ENCODE measurements at regions not wholly inside any gene's neighbourhood (a gene's known extent, or its start where the extent isn't known, plus 50 kb on each side); places are given as distances from the start of the nearest gene placed in this dataset.

DNA sequence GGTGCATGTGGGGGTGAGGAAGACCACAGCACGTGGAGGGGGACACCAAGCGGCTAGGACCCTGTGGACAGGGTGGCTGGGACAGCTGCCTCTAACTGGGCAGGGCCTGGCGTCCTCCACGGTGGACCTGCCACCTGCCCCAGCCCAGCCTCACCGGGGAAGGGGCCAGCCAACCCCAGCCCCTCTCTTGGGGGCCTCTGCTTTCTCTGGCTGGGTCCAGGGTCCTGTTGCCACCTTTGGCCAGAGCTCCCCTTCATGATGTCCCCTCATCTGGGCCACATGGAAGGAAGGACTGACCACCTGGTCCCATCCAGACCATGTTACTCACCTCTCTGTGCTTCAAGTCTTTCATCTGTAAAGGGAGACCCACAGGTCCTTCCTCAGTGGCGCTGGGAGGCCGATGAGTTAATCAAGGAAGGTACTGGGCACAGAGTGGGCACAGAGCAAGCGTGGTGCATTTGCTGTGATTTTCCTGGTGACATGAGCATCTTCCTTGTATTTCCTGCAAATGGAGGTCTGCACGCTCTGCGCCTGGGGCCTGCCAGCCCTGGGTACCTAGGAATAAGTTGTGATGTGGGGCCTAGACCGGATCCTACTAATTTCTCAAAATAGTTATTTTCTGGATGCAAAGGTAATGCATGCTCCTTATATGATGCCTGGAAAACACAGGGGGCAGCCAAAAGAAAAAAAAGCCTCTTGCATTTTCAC is 538.4 kb downstream of the TBC1D22A start:
- no peak for DNase-seq

DNA sequence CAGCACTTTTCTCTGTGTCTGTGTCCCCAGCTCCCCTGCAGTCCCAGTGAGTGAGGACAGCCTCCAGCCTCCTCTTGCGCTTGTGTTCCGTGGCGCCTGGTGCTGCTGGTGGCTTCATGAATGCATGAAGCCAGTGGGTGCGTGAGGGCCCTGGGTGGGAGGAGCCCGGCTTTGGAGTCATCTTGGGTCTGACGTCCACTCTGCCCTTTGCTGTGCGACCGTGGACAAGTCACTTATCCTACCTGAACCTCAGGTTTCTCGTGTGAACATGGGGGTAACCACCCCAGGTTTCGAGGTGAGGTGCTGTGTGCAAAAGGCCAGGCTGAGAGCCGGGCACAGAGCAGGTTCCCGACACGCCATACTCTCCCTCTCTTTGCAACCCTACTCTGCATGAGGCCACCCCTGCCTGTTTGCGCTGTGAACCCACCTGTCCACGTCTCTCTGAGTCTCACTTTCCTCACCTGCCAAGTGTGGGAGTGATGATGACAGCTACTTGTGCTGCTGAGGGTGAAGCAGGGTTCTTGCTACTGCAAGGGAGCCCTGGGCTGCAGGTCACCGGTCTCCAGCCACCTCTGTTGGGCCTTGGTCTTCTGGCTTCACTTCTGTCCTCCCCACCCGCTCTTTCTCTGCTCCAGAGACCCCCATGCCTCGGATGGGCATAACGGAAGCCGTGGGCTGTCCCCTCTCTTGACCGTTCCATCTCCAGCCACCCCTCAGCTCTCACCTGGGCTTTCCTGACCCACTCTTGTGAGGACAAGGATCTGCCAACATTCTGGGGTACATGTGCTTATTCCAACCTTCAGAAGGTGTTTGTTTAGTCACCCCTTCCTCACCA is 537.6 kb downstream of the TBC1D22A start:
- no peak for DNase-seq

DNA sequence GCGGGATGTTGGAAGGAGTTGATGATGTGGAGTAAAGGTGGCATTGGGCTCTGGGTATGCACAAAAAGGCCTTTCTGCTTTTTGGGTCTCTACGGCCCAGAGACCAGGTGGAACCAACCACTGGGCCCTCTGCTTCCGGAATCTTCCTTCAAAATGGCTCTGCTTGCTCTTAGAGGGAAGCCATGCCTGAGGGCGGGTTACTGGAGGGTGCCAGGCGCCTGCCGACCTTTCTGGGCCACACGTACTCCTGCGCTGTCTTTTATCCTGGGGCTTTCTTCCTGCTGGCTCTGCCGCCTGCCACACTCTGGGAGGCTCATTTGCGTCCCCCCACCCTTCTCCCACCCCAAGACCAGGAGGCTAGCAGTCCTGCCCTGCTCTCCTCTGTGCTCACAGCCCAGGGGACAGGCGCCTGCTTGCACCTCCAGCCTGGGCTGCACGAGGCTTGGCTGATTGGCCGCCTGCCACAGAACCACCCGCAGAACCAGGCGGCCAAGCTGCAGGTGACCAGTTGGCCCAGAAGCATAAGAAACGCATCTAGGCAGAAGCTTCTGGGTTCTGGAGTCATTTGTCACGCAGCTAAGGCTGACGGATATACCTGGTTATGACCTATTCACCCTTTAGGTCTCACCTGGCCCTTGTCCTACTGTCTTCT is 536.9 kb downstream of the TBC1D22A start:
- DNase-seq = no peak

DNA sequence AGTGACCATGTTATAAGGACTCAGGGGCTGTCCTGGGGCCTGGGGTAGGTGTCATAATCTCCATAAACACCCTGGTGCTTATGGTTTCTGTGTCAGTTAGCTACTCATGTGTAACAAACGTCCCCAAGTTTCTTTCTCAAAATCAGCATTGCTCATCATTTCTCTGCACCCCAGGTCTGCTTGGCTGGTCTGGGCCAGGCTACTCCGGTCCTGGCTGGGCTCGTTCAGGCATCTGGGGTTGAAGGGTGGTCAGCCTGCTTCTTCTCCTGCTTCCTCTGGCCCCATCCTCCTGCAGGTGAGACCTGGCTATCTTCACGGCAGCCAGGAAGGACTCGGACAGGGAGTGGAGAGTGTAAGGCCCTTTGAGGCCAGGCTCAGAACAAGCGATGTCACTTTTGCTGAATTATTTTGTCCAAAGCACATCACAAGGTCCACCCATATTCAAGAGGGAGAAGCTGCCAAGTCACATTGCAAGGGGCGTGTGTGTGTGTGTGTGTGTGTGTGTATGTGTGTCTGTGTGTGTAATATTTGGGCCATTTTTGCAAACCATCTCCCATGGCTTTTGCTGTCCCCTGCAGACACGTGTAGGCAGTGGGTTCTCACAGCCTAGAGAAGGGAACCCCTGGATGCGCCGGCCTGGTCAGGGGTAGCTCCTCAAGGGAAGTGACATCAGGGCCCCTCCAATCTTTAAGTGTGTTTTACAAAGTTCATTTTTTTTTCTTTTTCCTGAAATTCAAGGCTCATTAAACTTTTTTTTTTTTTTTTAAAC is 535.8 kb downstream of the TBC1D22A start:
- DNase-seq = no peak

DNA sequence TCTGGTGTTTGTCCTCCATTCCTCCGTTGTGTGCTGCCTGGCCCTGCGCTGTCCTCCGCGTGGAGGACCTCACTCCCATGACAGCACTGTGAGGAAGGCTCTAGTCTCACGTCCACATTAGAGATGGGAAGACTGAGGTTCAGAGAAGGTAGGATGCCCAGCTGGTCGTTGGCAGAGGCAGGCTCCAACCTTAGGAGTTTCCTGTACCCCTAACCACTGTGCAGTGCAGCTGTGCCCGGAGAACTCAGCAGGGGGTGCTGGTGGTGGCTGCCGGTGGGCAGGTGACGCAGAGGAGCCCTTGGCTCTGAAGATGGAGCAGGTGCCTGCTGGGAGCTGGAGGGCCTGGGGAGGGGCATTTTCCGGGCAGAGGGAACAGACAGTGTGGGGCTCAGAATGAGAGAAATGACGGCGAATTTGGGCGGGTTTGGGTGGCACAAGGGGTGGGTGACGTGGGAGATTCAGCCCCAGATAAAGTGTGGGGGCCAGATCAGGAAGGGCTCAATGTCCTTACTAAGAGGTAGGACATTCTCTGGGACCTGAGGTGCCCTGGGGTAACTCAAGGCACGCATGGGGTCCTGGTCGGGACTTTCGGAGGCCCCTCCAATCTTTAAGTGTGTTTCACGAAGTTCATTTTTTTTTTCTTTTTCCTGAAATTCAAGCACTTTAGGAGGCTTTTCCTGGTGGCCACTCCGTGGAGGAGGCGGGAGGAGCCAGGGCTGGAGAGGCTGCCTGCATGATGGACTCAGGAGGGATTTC is 535.0 kb downstream of the TBC1D22A start:
- DNase-seq = no peak

DNA sequence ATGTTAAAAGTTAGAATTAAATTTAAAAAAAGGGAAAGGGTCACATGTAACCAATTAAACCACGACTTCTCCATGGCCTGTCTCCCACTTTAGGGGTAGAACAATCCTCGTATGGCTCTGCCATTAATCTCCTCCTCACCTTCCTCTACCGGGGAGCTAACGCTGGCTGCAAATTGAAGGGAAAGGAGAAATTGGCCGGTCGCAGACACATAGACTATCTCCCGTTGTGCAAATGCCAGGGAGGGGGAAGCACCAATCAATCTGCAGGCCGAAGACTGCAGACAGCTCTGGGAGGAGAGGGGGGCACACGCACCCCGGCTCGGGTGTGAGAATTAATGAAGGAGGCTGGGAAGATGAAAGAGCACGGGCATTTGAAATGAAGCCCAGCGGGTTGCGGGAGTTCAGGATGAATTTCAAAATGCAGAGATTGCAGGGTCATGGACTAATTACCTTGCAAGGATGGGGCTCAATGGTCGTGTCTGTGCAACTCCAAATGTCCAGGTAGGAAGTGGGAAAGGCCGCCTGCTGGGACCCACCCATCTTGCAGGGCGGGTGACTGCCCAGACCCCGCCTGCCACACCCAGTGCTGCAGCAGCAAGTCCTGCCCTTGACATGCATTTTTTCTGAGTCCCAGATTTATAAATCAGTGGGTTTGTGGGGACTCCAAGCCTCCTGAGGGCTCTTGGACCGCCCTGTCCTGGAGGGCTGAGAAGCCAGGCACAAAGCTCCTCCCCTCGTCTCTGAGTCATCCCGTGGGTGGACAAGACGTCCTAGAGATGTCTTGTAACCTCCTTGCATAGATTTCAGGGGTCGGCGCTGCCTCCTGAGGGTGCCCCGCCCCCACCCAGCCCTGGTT is 534.2 kb downstream of the TBC1D22A start:
- DNase-seq = no peak

DNA sequence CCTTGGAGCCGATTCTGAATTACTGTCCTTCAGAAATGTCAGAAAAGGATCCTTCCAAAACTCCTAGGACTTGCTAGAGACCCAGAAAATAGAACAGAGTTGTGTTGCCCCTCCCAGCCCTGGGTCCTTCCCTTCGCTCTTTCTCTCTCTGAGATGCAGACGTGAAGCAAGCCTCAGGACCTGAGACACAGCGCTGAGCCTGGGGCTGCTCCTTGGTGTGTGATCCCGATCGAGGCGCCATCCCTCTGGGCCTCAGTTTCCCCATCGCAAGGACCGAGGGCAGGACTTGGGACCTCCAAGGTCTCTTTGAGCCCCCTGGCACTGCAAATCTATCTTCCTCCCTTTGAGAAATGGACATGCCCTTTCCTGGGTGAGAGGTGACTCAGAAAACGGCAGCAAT is 533.5 kb downstream of the TBC1D22A start:
- no peak for DNase-seq

DNA sequence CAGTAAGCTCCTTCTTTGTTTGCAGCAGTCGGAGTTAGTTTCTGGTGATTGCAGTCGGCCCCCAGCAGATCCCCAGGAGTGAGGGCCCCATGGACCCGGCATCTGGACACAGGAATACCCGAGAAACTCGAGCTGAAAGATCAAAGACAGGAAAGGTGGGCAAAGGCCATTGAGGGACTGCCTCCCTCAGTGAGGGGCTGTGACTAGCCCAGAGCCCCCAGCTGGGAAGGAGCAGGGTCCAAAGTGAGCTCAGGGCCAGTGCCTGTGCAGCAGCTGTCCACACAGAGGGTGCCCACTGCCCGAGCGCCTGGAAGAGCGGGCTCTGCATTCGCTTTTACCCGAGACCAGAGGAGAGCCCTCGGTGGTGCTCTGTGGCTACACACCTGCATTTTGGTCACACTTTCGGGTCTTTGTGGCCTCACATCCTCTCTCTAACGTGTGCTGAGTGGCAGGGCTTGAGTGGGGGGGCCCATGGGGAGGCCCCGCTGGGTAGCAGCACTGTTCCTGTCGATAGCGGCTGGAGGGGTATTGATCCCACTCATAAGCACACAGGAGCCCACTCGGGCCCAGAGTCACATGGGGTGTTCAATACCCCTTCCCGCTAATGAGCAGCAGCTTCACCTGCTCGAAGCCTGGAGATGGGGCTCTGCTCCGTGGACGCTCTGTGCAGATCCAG is 532.9 kb downstream of the TBC1D22A start:
- no peak for DNase-seq

DNA sequence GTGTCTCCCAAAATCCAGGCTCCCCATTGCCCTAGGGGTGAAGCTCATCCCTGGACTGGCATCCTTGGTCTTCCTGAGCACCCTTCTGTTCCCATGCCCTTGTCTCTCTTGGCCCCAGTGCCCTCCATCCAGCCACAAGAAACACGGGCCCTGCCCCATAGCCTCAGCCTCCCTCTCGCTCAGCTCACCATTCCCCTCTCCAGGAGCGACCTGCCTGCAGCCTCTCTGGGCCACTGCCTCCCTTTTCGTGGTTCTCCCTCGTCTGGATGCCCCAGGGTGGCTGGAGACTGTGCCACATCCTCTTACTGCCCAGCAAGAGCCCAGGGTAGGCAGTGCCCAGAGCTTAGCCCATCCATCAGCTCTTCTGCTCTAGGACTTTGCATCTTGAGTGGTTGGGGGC is 532.1 kb downstream of the TBC1D22A start:
- no peak for DNase-seq

DNA sequence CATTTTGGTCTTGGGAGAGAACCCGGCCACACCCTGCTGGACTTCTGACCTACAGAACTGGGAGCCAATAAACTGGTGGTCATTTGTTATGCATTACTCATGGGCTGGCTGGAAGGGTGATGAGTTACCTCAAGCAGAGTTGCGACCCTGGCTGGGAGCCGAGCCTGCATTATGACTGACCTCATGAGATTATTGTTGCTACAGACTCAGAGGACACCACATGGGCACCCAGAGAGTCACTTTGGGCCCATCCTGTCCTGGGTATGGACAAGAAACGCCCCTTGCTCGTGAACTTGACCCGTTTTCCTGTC is 531.7 kb downstream of the TBC1D22A start:
- no peak for DNase-seq

DNA sequence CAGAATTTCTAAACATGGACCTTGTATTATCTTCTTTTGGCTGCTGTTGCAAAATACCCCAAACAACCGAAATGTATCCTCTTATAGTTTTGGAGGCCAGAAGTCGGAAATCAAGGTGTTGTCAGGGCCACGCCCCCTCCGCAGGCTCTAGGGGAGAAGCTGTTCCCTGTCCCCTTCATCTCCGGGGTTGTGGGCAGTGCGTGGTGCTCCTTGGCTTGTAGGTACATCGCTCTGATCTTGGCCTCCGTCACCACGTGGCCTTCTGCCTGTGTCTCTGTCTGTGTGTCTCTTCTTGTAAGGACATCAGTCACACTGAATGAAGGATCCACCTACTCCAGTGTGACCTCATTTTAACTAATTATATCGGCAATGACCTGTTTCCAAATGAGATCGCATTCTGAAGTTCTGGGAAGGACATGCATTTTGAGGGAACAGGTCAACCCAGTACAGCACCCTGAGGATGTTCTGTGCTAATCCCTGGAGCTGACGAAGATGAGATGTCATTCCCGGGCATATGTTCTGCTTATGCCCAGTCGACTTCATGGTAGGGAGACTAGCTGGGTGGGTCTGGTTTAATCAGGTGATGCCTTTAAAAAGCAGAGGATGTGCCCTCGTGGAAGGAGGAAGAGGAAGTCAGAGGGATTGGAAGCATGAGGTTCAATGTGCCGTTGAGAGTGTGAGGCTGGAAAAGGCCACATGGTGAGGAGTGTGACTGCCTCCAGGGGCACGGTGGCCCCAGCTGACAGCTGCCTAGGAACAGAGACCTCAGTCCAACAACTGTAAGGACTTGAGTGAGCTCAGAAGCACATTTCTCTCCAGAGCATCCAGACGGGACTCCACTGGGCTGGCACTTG is 531.1 kb downstream of the TBC1D22A start:
- DNase-seq = no peak

DNA sequence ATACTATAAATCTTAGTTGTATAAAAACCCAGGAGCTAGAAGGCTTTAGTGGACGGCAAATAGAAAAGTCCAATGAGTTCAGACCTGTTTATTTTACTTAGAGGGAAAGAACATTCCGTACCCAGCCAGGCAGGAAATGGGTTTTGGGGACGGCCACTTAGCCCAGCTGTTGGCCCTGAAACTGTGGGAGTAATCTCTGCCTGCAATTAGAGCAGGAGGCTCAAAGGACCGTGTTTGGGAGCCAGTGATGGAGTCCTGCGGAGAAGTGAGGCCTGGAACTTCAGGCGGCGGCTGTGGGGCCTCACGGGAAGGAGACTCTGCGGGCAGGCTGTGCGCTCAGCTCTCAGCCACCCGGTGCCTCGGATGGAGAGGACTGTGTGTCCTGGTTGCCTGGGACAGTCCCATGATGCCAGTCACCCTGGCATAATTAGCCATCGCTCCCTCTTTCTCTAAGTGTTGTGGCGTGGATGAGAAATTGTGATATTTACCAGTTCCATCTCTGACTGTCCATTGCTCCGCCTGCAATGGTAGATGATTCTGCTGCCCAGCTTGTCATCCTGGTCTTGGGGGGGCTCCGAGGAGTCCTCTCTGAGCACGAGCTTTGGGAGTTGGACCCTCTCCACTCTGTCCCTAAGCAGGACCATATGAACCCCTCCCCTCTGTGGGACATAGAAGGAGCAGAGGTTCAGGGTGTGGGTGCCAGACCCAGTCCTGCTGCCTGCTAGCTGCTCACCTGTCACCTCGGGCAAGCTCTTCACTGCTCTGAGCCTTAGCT is 530.3 kb downstream of the TBC1D22A start:
- no peak for DNase-seq

DNA sequence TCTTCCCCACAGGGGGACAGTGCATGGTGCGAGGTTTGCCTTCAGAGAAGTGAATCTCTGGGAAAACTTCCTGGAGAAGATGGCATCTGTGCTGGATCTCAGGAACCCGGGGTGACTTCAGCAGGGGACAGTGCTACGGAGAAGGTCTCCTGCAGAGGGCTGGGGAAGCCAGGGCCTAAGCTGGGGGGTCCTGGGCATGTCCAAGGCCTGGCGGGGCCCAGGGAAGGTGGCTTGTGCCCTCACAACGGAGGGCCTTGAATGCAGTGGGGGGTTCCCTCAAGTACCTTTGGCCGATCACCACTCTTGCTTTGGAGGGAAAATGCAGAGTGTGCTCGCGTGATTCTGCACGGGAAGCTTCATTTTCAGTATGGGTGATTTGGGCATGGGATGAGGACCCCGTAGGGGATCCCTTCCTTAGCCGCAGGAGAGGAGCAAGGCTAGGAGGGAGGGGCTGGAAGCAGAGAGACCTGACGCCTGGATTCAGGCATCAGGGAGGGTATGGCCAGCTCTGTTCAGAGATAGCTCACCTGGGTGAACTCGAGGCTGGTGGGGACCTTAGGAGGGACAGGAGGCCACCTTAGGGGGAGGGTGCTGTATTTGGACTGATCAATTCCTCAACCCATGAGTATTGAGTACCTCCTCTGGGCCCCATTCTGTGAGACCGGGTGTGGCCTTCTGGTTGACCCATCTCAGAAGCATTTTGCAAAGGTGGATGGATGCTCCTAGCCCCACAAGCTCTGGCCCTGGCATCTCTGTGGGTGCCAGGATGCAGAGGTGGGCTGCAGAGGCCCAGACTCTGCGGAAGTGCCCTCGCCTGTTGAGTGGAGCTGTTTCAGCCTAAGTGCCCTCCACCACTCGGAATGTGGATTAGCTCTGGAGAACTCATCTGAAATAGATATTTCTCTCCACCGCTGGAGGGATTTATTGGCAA is 529.4 kb downstream of the TBC1D22A start:
- no peak for DNase-seq

DNA sequence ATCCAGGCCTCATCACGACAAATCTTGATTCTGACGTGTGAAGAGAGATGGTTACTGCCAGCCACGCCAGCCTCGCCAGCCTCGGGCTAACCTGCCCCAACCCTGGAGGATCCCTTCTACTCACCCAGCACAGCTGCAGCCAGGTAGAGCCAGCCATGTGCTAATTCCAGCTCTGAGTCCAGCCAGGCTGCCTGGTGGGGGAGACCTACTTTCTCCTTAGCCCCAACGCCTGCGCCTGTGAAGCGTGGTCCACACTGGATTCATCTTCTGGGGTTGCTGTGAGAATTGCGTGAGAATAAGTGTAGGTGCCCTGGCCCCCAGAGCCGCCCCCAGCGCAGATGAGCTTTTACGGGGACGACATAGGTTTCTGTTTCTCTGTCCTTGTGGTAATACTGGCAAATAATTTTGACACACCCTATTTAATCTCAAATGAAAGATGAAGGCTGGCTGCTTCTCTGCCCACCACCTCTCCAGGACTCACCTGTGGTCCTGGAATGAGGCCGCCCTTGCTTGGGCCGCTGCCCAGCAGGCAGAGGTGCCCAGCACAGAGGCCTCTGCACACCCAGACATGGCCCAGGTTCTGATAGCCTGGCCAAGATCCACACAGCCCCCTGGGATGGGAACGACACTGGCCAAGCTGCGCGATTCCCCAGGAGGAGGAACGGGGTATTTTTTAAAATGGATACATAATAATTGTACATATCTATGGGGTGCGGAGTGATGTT is 528.4 kb downstream of the TBC1D22A start:
- no peak for DNase-seq

DNA sequence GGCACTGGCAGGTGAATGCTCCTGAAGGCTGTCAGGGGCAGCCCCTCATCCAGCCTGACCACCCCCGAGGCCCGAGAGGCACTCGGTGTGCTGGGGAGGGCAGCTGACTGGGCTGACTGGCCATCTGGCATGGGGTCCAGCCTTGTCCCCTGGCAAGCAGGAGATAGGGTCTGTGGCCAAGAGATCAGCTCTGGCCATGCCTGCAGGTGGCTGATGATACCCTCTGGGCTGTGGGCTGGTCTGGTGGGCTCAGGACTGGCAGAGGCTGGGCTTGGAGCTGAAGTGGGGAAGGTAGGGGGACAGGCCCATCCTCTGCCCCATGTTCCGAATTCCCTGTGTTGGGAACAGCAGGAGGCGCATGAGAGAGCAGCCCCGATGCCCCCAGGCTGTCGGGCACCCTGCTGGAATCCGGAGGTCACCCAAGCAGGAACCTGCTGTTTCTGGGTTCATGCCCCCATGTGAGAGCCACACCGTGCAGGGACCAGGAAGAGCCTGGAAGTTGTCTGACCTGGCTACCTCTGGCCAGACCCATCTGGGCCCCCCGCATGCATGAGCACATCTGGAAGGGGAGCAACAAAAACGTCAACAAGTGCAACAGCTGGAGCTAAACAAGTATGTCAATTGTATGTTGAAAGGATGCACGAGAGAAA is 527.0 kb downstream of the TBC1D22A start:
- no peak for DNase-seq

DNA sequence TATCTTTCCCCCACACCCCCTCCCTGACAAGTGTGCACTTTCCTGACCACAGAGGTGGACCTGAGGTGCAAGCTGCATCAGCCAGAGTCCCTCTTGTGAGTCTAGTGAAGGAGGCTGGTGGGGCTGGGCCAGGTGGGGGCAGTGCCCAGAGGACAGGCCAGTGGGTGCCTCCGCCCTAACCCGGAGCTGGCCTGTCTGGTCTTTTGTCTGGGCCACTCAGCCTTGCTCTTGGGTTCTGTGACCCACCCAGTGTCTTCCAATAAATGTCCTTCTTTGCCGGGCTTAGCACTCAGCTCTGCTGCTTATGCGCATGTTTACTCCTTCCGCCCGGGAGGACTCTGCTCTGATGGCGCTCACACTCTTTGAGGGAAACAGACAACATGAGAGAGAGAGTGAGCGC is 526.2 kb downstream of the TBC1D22A start:
- no peak for DNase-seq

DNA sequence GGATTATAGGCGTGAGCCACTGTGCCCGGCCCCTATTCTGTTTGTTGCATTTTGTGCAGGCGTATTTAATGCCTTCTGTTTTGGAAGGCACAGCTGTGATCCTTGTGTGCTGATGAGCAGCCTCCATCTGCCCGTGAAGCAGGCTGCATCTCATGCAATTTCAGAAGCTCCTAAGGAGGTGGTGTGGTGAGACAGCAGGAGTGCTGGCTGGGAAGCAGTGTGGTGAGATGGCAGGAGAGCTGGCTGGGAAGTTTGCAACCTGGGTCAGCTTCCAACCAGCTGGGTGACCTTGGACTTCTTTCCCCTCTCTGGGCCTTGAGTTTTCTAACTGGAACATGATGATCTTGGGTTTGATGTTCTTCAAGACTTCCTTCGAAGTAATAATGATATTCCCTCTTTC is 525.1 kb downstream of the TBC1D22A start:
- no peak for DNase-seq
